ENCODE measurements at regions not wholly inside any gene's neighbourhood (a gene's known extent, or its start where the extent isn't known, plus 50 kb on each side); places are given as distances from the start of the nearest gene placed in this dataset.

DNA sequence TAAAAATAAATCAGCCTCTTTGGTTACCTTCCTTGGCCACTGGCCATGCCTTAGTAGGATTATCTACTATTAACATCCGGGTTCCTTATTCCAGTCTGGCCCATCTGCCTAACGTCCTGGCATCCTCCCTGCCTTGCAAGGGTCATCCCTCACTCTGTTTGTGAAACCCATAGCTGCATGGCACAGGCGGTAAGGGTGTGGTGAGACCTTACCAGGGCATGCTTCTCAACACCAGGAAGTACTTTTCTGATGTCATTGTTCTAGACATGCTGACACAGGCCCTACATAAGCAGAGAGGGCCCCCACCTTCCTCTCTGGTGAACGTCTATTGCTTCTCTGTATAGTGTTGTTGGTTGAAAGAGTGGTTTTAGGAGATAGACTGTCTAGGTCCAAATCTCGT lies 296.8 kb upstream of the SPRED2 start:
- TF ChIP-seq, protein P1, sequence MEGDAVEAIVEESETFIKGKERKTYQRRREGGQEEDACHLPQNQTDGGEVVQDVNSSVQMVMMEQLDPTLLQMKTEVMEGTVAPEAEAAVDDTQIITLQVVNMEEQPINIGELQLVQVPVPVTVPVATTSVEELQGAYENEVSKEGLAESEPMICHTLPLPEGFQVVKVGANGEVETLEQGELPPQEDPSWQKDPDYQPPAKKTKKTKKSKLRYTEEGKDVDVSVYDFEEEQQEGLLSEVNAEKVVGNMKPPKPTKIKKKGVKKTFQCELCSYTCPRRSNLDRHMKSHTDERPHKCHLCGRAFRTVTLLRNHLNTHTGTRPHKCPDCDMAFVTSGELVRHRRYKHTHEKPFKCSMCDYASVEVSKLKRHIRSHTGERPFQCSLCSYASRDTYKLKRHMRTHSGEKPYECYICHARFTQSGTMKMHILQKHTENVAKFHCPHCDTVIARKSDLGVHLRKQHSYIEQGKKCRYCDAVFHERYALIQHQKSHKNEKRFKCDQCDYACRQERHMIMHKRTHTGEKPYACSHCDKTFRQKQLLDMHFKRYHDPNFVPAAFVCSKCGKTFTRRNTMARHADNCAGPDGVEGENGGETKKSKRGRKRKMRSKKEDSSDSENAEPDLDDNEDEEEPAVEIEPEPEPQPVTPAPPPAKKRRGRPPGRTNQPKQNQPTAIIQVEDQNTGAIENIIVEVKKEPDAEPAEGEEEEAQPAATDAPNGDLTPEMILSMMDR (conservative IDR thresholded peaks at IDR 0.05; ENCODE audit: low read depth, low read length), result no peak
- TF ChIP-seq EZH2 (IDR thresholded peaks at IDR 0.05; ENCODE audit: borderline replicate concordance, low read depth, low read length, poor library complexity, severe bottlenecking), result no peak
